Neural cell (in vitro differentiated cells): ENCODE measurements at regions not wholly inside any gene's neighbourhood (a gene's known extent, or its start where the extent isn't known, plus 50 kb on each side); places are given as distances from the start of the nearest gene placed in this dataset.

Experiments used
- H2AFZ ChIP-seq: fragments of 200-600, 300-800 bp; sonication (generic), shearing (Covaris generic); 2 replicates; pipeline ENCODE4 v1.6.0; 2014; ENCODE audit warnings: low read depth, mild to moderate bottlenecking, antibody characterized with exemption, low read length, moderate library complexity
- H3F3A ChIP-seq: fragments of 200-600 bp; shearing (Covaris generic); 2 replicates; pipeline ENCODE4 v1.6.1; 2016; ENCODE audit warnings: mild to moderate bottlenecking, moderate library complexity, mixed read lengths, antibody characterized with exemption, low read length; ENCODE audit not compliant: insufficient read depth, poor library complexity, severe bottlenecking
- H3K27ac ChIP-seq: fragments of 200-600, 300-800 bp; sonication (generic), shearing (Covaris generic); 2 replicates; pipeline ENCODE4 v1.5.1; 2014; ENCODE audit warnings: mild to moderate bottlenecking, low read length, moderate library complexity
- H3K27me3 ChIP-seq: fragments of 300-800, 200-600 bp; sonication (generic), shearing (Covaris generic); 2 replicates; pipeline ENCODE4 v1.6.0; 2014; ENCODE audit warnings: mild to moderate bottlenecking, low read depth, low read length, moderate library complexity; ENCODE audit not compliant: insufficient read depth
- H3K36me3 ChIP-seq: fragments of 300-800, 200-600 bp; sonication (generic), shearing (Covaris generic); 2 replicates; pipeline ENCODE4 v1.5.1; 2014; ENCODE audit warnings: mild to moderate bottlenecking, antibody characterized with exemption, low read length, moderate library complexity; ENCODE audit not compliant: insufficient read depth
- H3K4me2 ChIP-seq: fragments of 300-800, 200-600 bp; sonication (generic), shearing (Covaris generic); 2 replicates; pipeline ENCODE4 v1.6.0; 2014; ENCODE audit warnings: mild to moderate bottlenecking, low read length
- H3K4me3 ChIP-seq: fragments of 300-800, 200-600 bp; sonication (generic), shearing (Covaris generic); 2 replicates; pipeline ENCODE4 v1.5.1; 2014; ENCODE audit warnings: mild to moderate bottlenecking, low read length, moderate library complexity
- H3K79me2 ChIP-seq: fragments of 200-600 bp; shearing (Covaris generic); replicated peaks from 2 replicates; pipeline ENCODE4 v1.6.0; 2014; ENCODE audit warnings: mild to moderate bottlenecking, low read length, moderate library complexity; ENCODE audit not compliant: insufficient read depth
- H3K9ac ChIP-seq: fragments of 300-800, 200-600 bp; sonication (generic), shearing (Covaris generic); 2 replicates; pipeline ENCODE4 v1.6.1; 2016; ENCODE audit warnings: mild to moderate bottlenecking, low read length, mixed read lengths
- H3K9me2 ChIP-seq: fragments of 200-600 bp; shearing (Covaris generic); 2 replicates; pipeline ENCODE4 v1.6.1; 2016; ENCODE audit warnings: mild to moderate bottlenecking, low read length, mixed read lengths; ENCODE audit not compliant: insufficient read depth
- H3K9me3 ChIP-seq: fragments of 200-600, 300-800 bp; sonication (generic), shearing (Covaris generic); 2 replicates; pipeline ENCODE4 v1.6.1; 2016; ENCODE audit warnings: mild to moderate bottlenecking, mixed run types, low read length, moderate library complexity, mixed read lengths
- H4K20me1 ChIP-seq: fragments of 200-600 bp; shearing (Covaris generic); 2 replicates; pipeline ENCODE4 v1.6.1; 2016; ENCODE audit warnings: mild to moderate bottlenecking, mixed run types; ENCODE audit not compliant: insufficient read depth
- EP300 ChIP-seq: fragments of 450-650 bp; conservative IDR thresholded peaks from 2 replicates; pipeline ENCODE4 v1.6.1; 2014; ENCODE audit warnings: antibody characterized with exemption, mild to moderate bottlenecking, moderate library complexity; ENCODE audit not compliant: poor library complexity, severe bottlenecking
- EZH2 ChIP-seq: fragments of 200-600, 300-800 bp; shearing (Covaris generic), sonication (generic); IDR thresholded peaks from 2 replicates; pipeline ENCODE4 v1.6.1; 2014; ENCODE audit warnings: antibody characterized with exemption, low read length, borderline replicate concordance, mild to moderate bottlenecking; ENCODE audit not compliant: insufficient read depth, poor library complexity, severe bottlenecking
- MXI1 ChIP-seq: fragments of 450-650 bp; conservative IDR thresholded peaks from 2 replicates; pipeline ENCODE4 v1.6.1; 2014; ENCODE audit warnings: antibody characterized with exemption, mild to moderate bottlenecking; ENCODE audit not compliant: poor library complexity, severe bottlenecking
- POLR2AphosphoS5 ChIP-seq: IDR thresholded peaks from 2 replicates; pipeline ENCODE4 v1.6.1; 2012
- RAD21 ChIP-seq: fragments of 450-650 bp; conservative IDR thresholded peaks from 2 replicates; pipeline ENCODE4 v1.6.1; 2014; ENCODE audit warnings: antibody characterized with exemption, mild to moderate bottlenecking, moderate library complexity
- SMC3 ChIP-seq: fragments of 450-650 bp; conservative IDR thresholded peaks from 2 replicates; pipeline ENCODE4 v1.6.1; 2014; ENCODE audit warnings: antibody characterized with exemption, mild to moderate bottlenecking, moderate library complexity; ENCODE audit not compliant: poor library complexity
- TAF1 ChIP-seq: IDR thresholded peaks from 2 replicates; pipeline ENCODE4 v1.6.1; 2012; ENCODE audit warnings: low read depth
- TF ChIP-seq, protein P1 (sequence below): fragments of 450-650 bp; IDR thresholded peaks from 2 replicates; pipeline ENCODE4 v1.5.1; 2014; ENCODE audit warnings: antibody characterized with exemption, mild to moderate bottlenecking, moderate library complexity; ENCODE audit not compliant: poor library complexity, severe bottlenecking
- TF ChIP-seq, protein P2 (sequence below): IDR thresholded peaks from 2 replicates; pipeline ENCODE4 v1.6.1; 2012; ENCODE audit warnings: borderline replicate concordance

DNA sequence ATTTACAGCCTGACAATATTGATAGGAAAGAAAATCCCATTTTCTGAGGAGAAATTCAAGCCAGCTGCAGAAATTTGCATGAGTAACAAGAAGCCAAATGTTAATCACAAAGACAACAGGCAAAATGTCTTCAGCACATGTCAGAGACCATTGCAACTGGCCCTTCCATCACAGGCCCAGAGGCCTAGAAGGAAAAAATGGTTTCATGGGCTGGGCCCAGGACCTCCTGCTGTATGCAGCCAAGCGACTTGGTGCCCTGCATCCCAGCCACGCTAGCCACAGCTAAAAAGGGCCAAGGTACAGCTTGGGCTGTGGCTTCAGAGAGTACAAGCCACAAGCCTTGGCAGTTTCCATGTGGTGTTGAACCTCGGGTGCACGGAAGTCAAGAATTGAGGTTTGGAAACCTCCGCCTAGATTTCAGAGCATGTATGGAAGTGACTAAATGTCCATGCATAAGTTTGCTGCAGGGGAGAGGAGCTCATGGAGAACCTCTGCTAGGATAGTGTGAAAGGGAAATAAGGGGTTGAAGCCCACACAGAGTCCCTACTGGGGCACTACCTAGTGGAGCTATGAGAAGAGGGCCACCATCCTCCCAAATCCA is 1474.0 kb downstream of the PCDH9 start:
- TF ChIP-seq TAF1 (no peak), EZH2 (no peak), EP300 (no peak), MXI1 (no peak), RAD21 (no peak), POLR2AphosphoS5 (no peak), SMC3 (no peak)
- TF ChIP-seq, protein P1, sequence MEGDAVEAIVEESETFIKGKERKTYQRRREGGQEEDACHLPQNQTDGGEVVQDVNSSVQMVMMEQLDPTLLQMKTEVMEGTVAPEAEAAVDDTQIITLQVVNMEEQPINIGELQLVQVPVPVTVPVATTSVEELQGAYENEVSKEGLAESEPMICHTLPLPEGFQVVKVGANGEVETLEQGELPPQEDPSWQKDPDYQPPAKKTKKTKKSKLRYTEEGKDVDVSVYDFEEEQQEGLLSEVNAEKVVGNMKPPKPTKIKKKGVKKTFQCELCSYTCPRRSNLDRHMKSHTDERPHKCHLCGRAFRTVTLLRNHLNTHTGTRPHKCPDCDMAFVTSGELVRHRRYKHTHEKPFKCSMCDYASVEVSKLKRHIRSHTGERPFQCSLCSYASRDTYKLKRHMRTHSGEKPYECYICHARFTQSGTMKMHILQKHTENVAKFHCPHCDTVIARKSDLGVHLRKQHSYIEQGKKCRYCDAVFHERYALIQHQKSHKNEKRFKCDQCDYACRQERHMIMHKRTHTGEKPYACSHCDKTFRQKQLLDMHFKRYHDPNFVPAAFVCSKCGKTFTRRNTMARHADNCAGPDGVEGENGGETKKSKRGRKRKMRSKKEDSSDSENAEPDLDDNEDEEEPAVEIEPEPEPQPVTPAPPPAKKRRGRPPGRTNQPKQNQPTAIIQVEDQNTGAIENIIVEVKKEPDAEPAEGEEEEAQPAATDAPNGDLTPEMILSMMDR, result no peak
- TF ChIP-seq, protein P2, sequence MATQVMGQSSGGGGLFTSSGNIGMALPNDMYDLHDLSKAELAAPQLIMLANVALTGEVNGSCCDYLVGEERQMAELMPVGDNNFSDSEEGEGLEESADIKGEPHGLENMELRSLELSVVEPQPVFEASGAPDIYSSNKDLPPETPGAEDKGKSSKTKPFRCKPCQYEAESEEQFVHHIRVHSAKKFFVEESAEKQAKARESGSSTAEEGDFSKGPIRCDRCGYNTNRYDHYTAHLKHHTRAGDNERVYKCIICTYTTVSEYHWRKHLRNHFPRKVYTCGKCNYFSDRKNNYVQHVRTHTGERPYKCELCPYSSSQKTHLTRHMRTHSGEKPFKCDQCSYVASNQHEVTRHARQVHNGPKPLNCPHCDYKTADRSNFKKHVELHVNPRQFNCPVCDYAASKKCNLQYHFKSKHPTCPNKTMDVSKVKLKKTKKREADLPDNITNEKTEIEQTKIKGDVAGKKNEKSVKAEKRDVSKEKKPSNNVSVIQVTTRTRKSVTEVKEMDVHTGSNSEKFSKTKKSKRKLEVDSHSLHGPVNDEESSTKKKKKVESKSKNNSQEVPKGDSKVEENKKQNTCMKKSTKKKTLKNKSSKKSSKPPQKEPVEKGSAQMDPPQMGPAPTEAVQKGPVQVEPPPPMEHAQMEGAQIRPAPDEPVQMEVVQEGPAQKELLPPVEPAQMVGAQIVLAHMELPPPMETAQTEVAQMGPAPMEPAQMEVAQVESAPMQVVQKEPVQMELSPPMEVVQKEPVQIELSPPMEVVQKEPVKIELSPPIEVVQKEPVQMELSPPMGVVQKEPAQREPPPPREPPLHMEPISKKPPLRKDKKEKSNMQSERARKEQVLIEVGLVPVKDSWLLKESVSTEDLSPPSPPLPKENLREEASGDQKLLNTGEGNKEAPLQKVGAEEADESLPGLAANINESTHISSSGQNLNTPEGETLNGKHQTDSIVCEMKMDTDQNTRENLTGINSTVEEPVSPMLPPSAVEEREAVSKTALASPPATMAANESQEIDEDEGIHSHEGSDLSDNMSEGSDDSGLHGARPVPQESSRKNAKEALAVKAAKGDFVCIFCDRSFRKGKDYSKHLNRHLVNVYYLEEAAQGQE, result no peak
- Histone ChIP-seq H3K27ac (no peak overlapping the region), H3K79me2 (no peaks in the 10 kb centered on the region), H4K20me1 (no peaks in the 10 kb centered on the region), H3K36me3 (no peaks in the 10 kb centered on the region), H3K9me2 (no peaks in the 10 kb centered on the region), H3K9ac (no peak overlapping the region), H2AFZ (no peak overlapping the region), H3F3A (no peaks in the 10 kb centered on the region), H3K27me3 (no peaks in the 10 kb centered on the region), H3K9me3 (no peaks in the 10 kb centered on the region), H3K4me2 (no peak overlapping the region), H3K4me3 (no peak overlapping the region)

DNA sequence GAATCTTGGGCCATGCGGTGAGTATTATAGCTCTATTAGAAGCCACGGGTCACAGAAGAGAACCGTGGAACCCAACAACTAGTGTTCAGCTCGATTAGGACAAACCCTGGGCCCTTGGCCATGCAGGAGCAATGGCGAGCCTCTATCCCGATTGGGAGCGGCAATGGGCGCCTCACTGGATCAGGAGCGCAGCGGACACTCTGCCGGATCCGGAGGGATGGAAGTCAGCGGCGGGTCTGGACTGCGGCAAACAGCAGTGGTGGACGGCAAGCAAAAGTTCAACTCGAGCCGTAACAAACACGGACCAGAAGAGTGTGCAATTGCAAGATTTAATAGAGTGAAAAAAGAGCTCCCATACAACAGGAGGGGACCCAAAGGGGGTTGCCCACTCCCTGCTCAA is 1481.9 kb downstream of the PCDH9 start:
- H2AFZ ChIP-seq, result no peak overlapping the region
- H3K79me2 ChIP-seq, result no peaks in the 10 kb centered on the region
- no peak overlapping the region for H3K27ac ChIP-seq
- H3K36me3 ChIP-seq, result no peaks in the 10 kb centered on the region
- H4K20me1 ChIP-seq, result no peaks in the 10 kb centered on the region
- H3K9me2 ChIP-seq, result no peaks in the 10 kb centered on the region
- TF ChIP-seq RAD21, result no peak
- TF ChIP-seq, protein P2, result no peak
- TF ChIP-seq, protein P1, result no peak
- no peak overlapping the region for H3K9ac ChIP-seq
- no peak overlapping the region for H3K4me2 ChIP-seq
- H3K9me3 ChIP-seq, result no peaks in the 10 kb centered on the region
- no peaks in the 10 kb centered on the region for H3K27me3 ChIP-seq
- H3K4me3 ChIP-seq, result no peak overlapping the region
- no peaks in the 10 kb centered on the region for H3F3A ChIP-seq
